Left ventricle myocardium inferior (tissue), 1 donor: ENCODE measurements at regions not wholly inside any gene's neighbourhood (a gene's known extent, or its start where the extent isn't known, plus 50 kb on each side); places are given as distances from the start of the nearest gene placed in this dataset.
A peak's percentile ranks its signal among the peaks of the same experiment; 100 is the strongest.

Source experiments
- DNase-seq: peaks from one replicate; pipeline ENCODE4 v3.0.0-alpha.2; 2020
- H3K27ac ChIP-seq: fragments of 200-600 bp; replicated peaks from 2 replicates; pipeline ENCODE4 v1.8.0; 2021
- H3K27me3 ChIP-seq: fragments of 200-600 bp; 2 replicates; pipeline ENCODE4 v1.8.0; 2021; ENCODE audit warnings: low read depth
- H3K36me3 ChIP-seq: fragments of 200-600 bp; 2 replicates; pipeline ENCODE4 v1.8.0; 2021
- H3K4me1 ChIP-seq: fragments of 200-600 bp; 2 replicates; pipeline ENCODE4 v1.8.0; 2021
- H3K4me3 ChIP-seq: fragments of 200-600 bp; 2 replicates; pipeline ENCODE4 v1.8.0; 2021; ENCODE audit warnings: mild to moderate bottlenecking, moderate library complexity
- H3K9me3 ChIP-seq: fragments of 200-600 bp; replicated peaks from 2 replicates; pipeline ENCODE4 v1.8.0; 2021
- CTCF ChIP-seq: fragments of 200-600 bp; IDR thresholded peaks from 2 replicates; pipeline ENCODE4 v1.8.0; 2021; ENCODE audit warnings: antibody characterized with exemption, mild to moderate bottlenecking, borderline replicate concordance
- intact Hi-C: fragments of 100-400 bp; cut with micrococcal nuclease; formaldehyde crosslinking; loops from one replicate; pipeline ENCODE4 v1.11.0; 2022
- donor health status: DM: no; HTN: yes; CAD: no; lungs with severe emphysema.

DNA sequence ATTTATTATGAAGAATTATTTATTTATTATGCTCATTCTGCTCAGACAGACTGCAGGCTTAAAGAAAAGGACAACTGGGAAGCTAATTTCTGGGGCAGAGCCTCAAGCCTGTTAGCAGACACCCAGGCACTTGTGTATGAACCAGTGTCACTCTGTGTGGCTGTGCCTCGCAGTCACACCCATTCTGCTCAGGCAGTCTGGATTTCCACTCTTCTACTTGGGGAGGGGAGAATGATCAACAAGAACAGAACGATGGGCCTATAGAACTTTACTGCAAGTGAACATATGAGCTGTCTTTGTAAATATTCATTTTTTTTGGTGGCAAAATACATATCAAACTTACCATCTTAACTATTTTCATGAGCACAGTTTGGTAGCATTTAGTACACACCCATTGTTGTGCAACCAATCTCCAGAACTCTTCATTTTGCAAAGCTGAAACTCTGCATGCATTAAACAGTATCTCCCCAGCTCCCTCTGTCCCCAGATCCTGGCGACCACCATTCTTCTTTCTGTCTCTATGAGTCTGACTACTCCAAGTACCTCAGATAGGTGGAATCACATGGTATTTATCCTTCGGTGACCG lies 181.7 kb downstream of the NUFIP1 start:
- H3K4me3 ChIP-seq: no peak overlapping the region
- no peak overlapping the region for H3K27ac ChIP-seq
- DNase-seq: no peak
- no peak for TF ChIP-seq CTCF
- intact Hi-C loops: no loop called here
- H3K4me1 ChIP-seq: peaks cover 19% of the 10 kb centered on the region
- no peaks in the 10 kb centered on the region for H3K27me3 ChIP-seq
- H3K9me3 ChIP-seq: no peaks in the 10 kb centered on the region
- H3K36me3 ChIP-seq: no peaks in the 10 kb centered on the region

DNA sequence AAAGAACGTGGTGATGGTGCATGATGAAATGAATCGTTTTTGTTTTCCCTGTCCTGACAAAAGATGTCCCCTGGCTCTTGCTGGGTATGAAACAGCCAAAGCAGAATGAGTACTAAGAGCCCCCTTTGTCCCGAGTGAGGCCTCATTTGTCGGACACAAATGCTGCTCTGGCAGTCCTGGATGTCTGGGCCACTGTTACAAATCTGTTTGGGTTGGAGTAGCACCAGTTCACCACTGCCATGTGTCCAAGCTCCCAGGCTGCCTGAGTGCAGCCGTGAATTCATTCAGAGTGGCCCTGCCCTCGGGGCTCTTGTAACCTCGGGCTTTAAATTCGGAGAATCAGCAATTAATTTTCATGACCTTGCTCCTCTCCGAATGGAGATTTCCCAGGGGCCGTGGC lies 182.4 kb downstream of the NUFIP1 start:
- H3K36me3 ChIP-seq: no peaks in the 10 kb centered on the region
- TF ChIP-seq CTCF: no peak
- no peak overlapping the region for H3K27ac ChIP-seq
- peaks cover 21% of the 10 kb centered on the region for H3K4me1 ChIP-seq
- no peak overlapping the region for H3K4me3 ChIP-seq
- no peaks in the 10 kb centered on the region for H3K27me3 ChIP-seq
- no peak for DNase-seq
- no peaks in the 10 kb centered on the region for H3K9me3 ChIP-seq
- intact Hi-C loops: no loop called here

- H3K9me3 ChIP-seq: no peaks in the 10 kb centered on the region
- no peak for TF ChIP-seq CTCF
- DNase-seq: no peak
- H3K36me3 ChIP-seq: no peaks in the 10 kb centered on the region
- no peak overlapping the region for H3K4me3 ChIP-seq
- peaks cover 27% of the 10 kb centered on the region for H3K4me1 ChIP-seq
- intact Hi-C loops: no loop called here
- H3K27me3 ChIP-seq: no peaks in the 10 kb centered on the region
- H3K27ac ChIP-seq: no peak overlapping the region
Measured at GRCh38 chr13:44805585-44805984, 183.7 kb downstream of the NUFIP1 start.

GRCh38 chr13:44803390-44803789 lies 185.9 kb downstream of the NUFIP1 start:
- peak overlapping the region; percentile 51 for H3K27ac ChIP-seq
- H3K9me3 ChIP-seq: no peaks in the 10 kb centered on the region
- H3K4me1 ChIP-seq: peaks cover 21% of the 10 kb centered on the region
- intact Hi-C loops: no loop called here
- TF ChIP-seq CTCF: no peak
- H3K4me3 ChIP-seq: no peak overlapping the region
- no peaks in the 10 kb centered on the region for H3K27me3 ChIP-seq
- H3K36me3 ChIP-seq: no peaks in the 10 kb centered on the region
- DNase-seq: no peak

- no peaks in the 10 kb centered on the region for H3K36me3 ChIP-seq
- H3K9me3 ChIP-seq: no peaks in the 10 kb centered on the region
- H3K4me3 ChIP-seq: no peak overlapping the region
- peaks cover 21% of the 10 kb centered on the region for H3K4me1 ChIP-seq
- peak overlapping the region; percentile 51 for H3K27ac ChIP-seq
- no peak for TF ChIP-seq CTCF
- DNase-seq: no peak
- intact Hi-C loops: no loop called here
- no peaks in the 10 kb centered on the region for H3K27me3 ChIP-seq
Measured at GRCh38 chr13:44802491-44802890, 186.8 kb downstream of the NUFIP1 start.
